Neural progenitor cell (in vitro differentiated cells): ENCODE measurements at regions not wholly inside any gene's neighbourhood (a gene's known extent, or its start where the extent isn't known, plus 50 kb on each side); places are given as distances from the start of the nearest gene placed in this dataset.

Experiments
- DNase-seq: peaks from one replicate; pipeline ENCODE4 v3.0.0-alpha.2; 2016; ENCODE audit warnings: low spot score
- H2AFZ ChIP-seq: fragments of 200-600 bp; sonication (generic); replicated peaks from 2 replicates; pipeline ENCODE4 v1.6.1; 2016; ENCODE audit warnings: antibody characterized with exemption
- H3F3A ChIP-seq: fragments of 200-600 bp; sonication (generic); 2 replicates; pipeline ENCODE4 v1.6.1; 2016; ENCODE audit warnings: antibody characterized with exemption, low read depth
- H3K27ac ChIP-seq: fragments of 200-600 bp; sonication (generic); 2 replicates; pipeline ENCODE4 v1.5.1; 2016; ENCODE audit warnings: mild to moderate bottlenecking
- H3K27me3 ChIP-seq: fragments of 200-600 bp; sonication (generic); 2 replicates; pipeline ENCODE4 v1.6.1; 2016; ENCODE audit warnings: mild to moderate bottlenecking, moderate library complexity
- H3K36me3 ChIP-seq: fragments of 200-600 bp; sonication (generic); 2 replicates; pipeline ENCODE4 v1.5.1; 2016
- H3K4me1 ChIP-seq: fragments of 200-600 bp; sonication (generic); 2 replicates; pipeline ENCODE4 v1.6.1; 2016; ENCODE audit warnings: mixed run types
- H3K4me2 ChIP-seq: fragments of 200-600 bp; sonication (generic); 2 replicates; pipeline ENCODE4 v1.6.1; 2016
- H3K4me3 ChIP-seq: fragments of 200-600 bp; sonication (generic); 2 replicates; pipeline ENCODE4 v1.5.1; 2016
- H3K79me2 ChIP-seq: fragments of 200-600 bp; sonication (generic); 2 replicates; pipeline ENCODE4 v1.6.1; 2016; ENCODE audit warnings: low read depth
- H3K9ac ChIP-seq: fragments of 200-600 bp; sonication (generic); 2 replicates; pipeline ENCODE4 v1.6.1; 2016
- H3K9me3 ChIP-seq: fragments of 200-600 bp; sonication (generic); 2 replicates; pipeline ENCODE4 v1.5.1; 2016; ENCODE audit warnings: low read depth
- H4K20me1 ChIP-seq: fragments of 200-600 bp; sonication (generic); 2 replicates; pipeline ENCODE4 v1.6.1; 2016; ENCODE audit warnings: low read depth
- H3K27ac Mint-ChIP-seq: 3 replicates; pipeline ENCODE4 v1.8.0; 2021; ENCODE audit warnings: mixed read lengths
- H3K27me3 Mint-ChIP-seq: 2 replicates; pipeline ENCODE4 v1.8.0; 2022; ENCODE audit warnings: low read depth, mild to moderate bottlenecking, inconsistent platforms, moderate library complexity, mixed read lengths; ENCODE audit not compliant: insufficient read depth
- H3K36me3 Mint-ChIP-seq: 3 replicates; pipeline ENCODE4 v1.8.0; 2021; ENCODE audit warnings: mixed read lengths
- H3K4me1 Mint-ChIP-seq: 3 replicates; pipeline ENCODE4 v1.8.0; 2021; ENCODE audit warnings: mixed read lengths
- H3K4me3 Mint-ChIP-seq: 3 replicates; pipeline ENCODE4 v1.8.0; 2021; ENCODE audit warnings: mild to moderate bottlenecking, moderate library complexity, mixed read lengths
- H3K9me3 Mint-ChIP-seq: 3 replicates; pipeline ENCODE4 v1.8.0; 2020; ENCODE audit warnings: mixed read lengths
- CTCF ChIP-seq: fragments of 200-600 bp; sonication (generic); IDR thresholded peaks from 2 replicates; pipeline ENCODE4 v1.5.1; 2017; ENCODE audit warnings: antibody characterized with exemption, mild to moderate bottlenecking
- EZH2 ChIP-seq: fragments of 200-600 bp; sonication (generic); IDR thresholded peaks from 2 replicates; pipeline ENCODE4 v1.6.1; 2017; ENCODE audit warnings: antibody characterized with exemption, mild to moderate bottlenecking, moderate library complexity
- EZH2phosphoT487 ChIP-seq: fragments of 200-600 bp; sonication (generic); IDR thresholded peaks from 2 replicates; pipeline ENCODE4 v1.6.1; 2017; ENCODE audit warnings: antibody characterized with exemption

DNA sequence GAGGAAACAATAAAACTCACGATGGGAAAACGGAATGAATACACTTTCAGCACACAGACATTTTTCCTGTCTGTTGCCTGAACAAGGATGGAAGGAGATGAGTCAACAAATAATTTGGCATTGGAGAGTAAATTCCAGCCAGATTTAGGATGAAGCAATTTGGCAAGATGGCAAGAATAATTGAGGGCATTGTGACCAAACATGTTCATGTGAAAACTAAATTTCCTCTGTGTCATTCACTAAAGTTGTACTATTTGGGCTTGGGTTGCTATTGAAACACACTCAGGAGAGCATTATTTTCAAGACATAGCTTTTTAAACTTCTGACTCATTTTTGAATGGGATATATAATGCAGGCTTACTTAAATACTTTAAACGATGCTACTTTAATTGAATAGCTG lies 1614.4 kb downstream of the PCDH19 start:
- no peak overlapping the region for H3K4me2 ChIP-seq
- H3K4me3 ChIP-seq, result no peak overlapping the region
- no peaks in the 10 kb centered on the region for H3K79me2 ChIP-seq
- H3K4me1 Mint-ChIP-seq, result no peaks in the 10 kb centered on the region
- no peak overlapping the region for H3K27ac Mint-ChIP-seq
- peaks cover 6% of the 10 kb centered on the region for H3K36me3 ChIP-seq
- no peak for DNase-seq
- H3K4me3 Mint-ChIP-seq, result no peak overlapping the region
- H3F3A ChIP-seq, result no peaks in the 10 kb centered on the region
- H3K4me1 ChIP-seq, result no peaks in the 10 kb centered on the region
- H3K9me3 ChIP-seq, result peaks cover 6% of the 10 kb centered on the region
- no peaks in the 10 kb centered on the region for H3K27me3 Mint-ChIP-seq
- TF ChIP-seq EZH2 (no peak), EZH2phosphoT487 (no peak), CTCF (no peak)
- H3K27me3 ChIP-seq, result no peaks in the 10 kb centered on the region
- no peak overlapping the region for H2AFZ ChIP-seq
- H3K27ac ChIP-seq, result no peak overlapping the region
- H3K9ac ChIP-seq, result no peak overlapping the region
- H3K36me3 Mint-ChIP-seq, result peaks cover 11% of the 10 kb centered on the region
- no peaks in the 10 kb centered on the region for H4K20me1 ChIP-seq
- H3K9me3 Mint-ChIP-seq, result peaks cover 14% of the 10 kb centered on the region

GRCh38 chrX:98755912-98756311 lies 1654.2 kb downstream of the PCDH19 start:
- Mint-ChIP-seq H3K36me3 (peaks cover 40% of the 10 kb centered on the region), H3K27ac (no peak overlapping the region), H3K9me3 (peaks cover 25% of the 10 kb centered on the region), H3K4me1 (no peaks in the 10 kb centered on the region), H3K27me3 (peaks cover 4% of the 10 kb centered on the region), H3K4me3 (no peak overlapping the region)
- no peaks in the 10 kb centered on the region for H3F3A ChIP-seq
- no peak overlapping the region for H2AFZ ChIP-seq
- no peak overlapping the region for H3K27ac ChIP-seq
- H3K4me3 ChIP-seq, result no peak overlapping the region
- H3K79me2 ChIP-seq, result no peaks in the 10 kb centered on the region
- no peak for DNase-seq
- H3K36me3 ChIP-seq, result no peaks in the 10 kb centered on the region
- TF ChIP-seq CTCF (no peak), EZH2phosphoT487 (no peak), EZH2 (no peak)
- H3K27me3 ChIP-seq, result no peaks in the 10 kb centered on the region
- H3K9ac ChIP-seq, result no peak overlapping the region
- no peaks in the 10 kb centered on the region for H3K4me1 ChIP-seq
- H4K20me1 ChIP-seq, result no peaks in the 10 kb centered on the region
- peaks cover 6% of the 10 kb centered on the region for H3K9me3 ChIP-seq
- no peak overlapping the region for H3K4me2 ChIP-seq

GRCh38 chrX:98731821-98732220 lies 1678.3 kb downstream of the PCDH19 start:
- H3K36me3 Mint-ChIP-seq, result peaks cover 18% of the 10 kb centered on the region
- no peaks in the 10 kb centered on the region for H4K20me1 ChIP-seq
- no peak for DNase-seq
- H3K27me3 ChIP-seq, result no peaks in the 10 kb centered on the region
- no peaks in the 10 kb centered on the region for H3K4me1 ChIP-seq
- no peaks in the 10 kb centered on the region for H3K27me3 Mint-ChIP-seq
- H3K4me1 Mint-ChIP-seq, result no peaks in the 10 kb centered on the region
- H3K4me2 ChIP-seq, result no peak overlapping the region
- no peak overlapping the region for H3K27ac Mint-ChIP-seq
- no peak overlapping the region for H2AFZ ChIP-seq
- H3K9me3 ChIP-seq, result no peaks in the 10 kb centered on the region
- TF ChIP-seq EZH2 (no peak), CTCF (no peak), EZH2phosphoT487 (no peak)
- no peak overlapping the region for H3K9ac ChIP-seq
- H3K27ac ChIP-seq, result no peak overlapping the region
- no peaks in the 10 kb centered on the region for H3F3A ChIP-seq
- H3K9me3 Mint-ChIP-seq, result peaks cover 5% of the 10 kb centered on the region
- no peak overlapping the region for H3K4me3 Mint-ChIP-seq
- H3K36me3 ChIP-seq, result no peaks in the 10 kb centered on the region
- no peaks in the 10 kb centered on the region for H3K79me2 ChIP-seq
- no peak overlapping the region for H3K4me3 ChIP-seq
